Activated CD4-positive, alpha-beta T cell treated with anti-CD3 and anti-CD28 coated beads, Interleukin-2, amount 10 ng/mL, durations not matched to agents 24 days and 14 days (primary cell): ENCODE measurements at regions not wholly inside any gene's neighbourhood (a gene's known extent, or its start where the extent isn't known, plus 50 kb on each side); places are given as distances from the start of the nearest gene placed in this dataset.
"Not testable (repeated sequence)": the region's sequence is repeated elsewhere in the genome, so short reads cannot be mapped to it uniquely, and the experiment has no call there.

Experiments used
- DNase-seq: peaks from one replicate; pipeline ENCODE4 v3.0.0; 2022
- H3K27ac Mint-ChIP-seq: one replicate; pipeline ENCODE4 v1.8.0; 2022; ENCODE audit warnings: mild to moderate bottlenecking, mixed read lengths
- H3K27me3 Mint-ChIP-seq: one replicate; pipeline ENCODE4 v1.8.0; 2022; ENCODE audit warnings: mixed read lengths
- H3K36me3 Mint-ChIP-seq: one replicate; pipeline ENCODE4 v1.8.0; 2022; ENCODE audit warnings: low read depth, mild to moderate bottlenecking, mixed read lengths
- H3K4me1 Mint-ChIP-seq: one replicate; pipeline ENCODE4 v1.8.0; 2021; ENCODE audit warnings: mixed read lengths
- H3K4me3 Mint-ChIP-seq: one replicate; pipeline ENCODE4 v1.8.0; 2022; ENCODE audit warnings: mild to moderate bottlenecking, moderate library complexity, mixed read lengths
- H3K9me3 Mint-ChIP-seq: one replicate; pipeline ENCODE4 v1.8.0; 2021; ENCODE audit warnings: mixed read lengths
- intact Hi-C: fragments of 100-400 bp; cut with micrococcal nuclease; formaldehyde crosslinking; loops from one replicate; pipeline ENCODE4 v1.15.1; 2023

DNA sequence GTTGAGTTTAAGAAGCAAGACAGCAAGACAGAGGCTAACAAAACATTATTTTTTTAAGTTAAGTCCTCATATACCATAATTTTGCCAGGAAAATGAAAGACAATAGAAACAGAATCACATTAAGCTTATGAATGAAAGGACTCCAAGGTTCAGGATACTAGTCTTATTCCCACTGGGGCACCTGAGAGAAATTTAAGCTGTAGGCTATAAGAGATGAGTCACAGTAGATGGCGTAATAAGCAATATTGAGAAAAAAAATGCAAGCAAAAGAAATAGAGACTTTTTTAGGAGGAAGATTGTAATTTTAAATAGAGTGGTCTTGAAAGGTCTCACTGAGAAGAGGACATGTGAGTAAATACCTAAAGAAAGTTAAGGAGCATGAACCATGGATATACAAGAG lies 57.1 kb upstream of the KIF2B start:
- Mint-ChIP-seq H3K9me3 (peaks cover 9% of the 10 kb centered on the region), H3K4me3 (no peak overlapping the region), H3K36me3 (no peaks in the 10 kb centered on the region), H3K27ac (no peak overlapping the region), H3K4me1 (no peaks in the 10 kb centered on the region), H3K27me3 (no peaks in the 10 kb centered on the region)
- no peak for DNase-seq
- intact Hi-C loops: no loop called here

DNA sequence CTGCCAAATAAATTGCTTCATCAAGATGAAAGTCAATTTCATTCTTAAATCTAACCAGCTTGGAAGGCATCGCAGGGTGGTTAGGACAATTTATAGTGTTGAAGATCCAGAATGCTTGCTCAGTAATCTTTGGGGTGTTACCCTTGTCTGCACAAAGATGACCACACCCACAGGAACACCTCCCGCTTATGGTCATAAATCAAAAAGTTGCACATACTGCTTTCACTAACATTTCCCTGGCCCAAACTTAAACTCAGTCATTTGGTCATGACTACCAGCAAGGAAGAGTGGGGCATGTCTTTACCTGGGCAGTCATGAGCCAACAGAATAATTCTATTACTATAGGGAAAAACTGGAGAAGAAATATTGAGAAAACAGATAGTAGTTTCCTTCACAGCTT lies 57.6 kb upstream of the KIF2B start:
- Mint-ChIP-seq H3K4me3 (no peak overlapping the region), H3K9me3 (peaks cover 9% of the 10 kb centered on the region), H3K27ac (no peak overlapping the region), H3K27me3 (no peaks in the 10 kb centered on the region), H3K36me3 (no peaks in the 10 kb centered on the region), H3K4me1 (no peaks in the 10 kb centered on the region)
- DNase-seq: no peak
- intact Hi-C loops: no loop called here

- Mint-ChIP-seq H3K27ac (no peak overlapping the region), H3K9me3 (no peaks in the 10 kb centered on the region), H3K36me3 (no peaks in the 10 kb centered on the region), H3K27me3 (no peaks in the 10 kb centered on the region), H3K4me1 (no peaks in the 10 kb centered on the region), H3K4me3 (no peak overlapping the region)
- intact Hi-C loops: no loop called here
- DNase-seq: no peak
Measured at GRCh38 chr17:53757559-53757958, 65.2 kb upstream of the KIF2B start.

GRCh38 chr17:53757116-53757515 lies 65.6 kb upstream of the KIF2B start:
- H3K4me3 Mint-ChIP-seq, intact Hi-C loops, H3K27ac Mint-ChIP-seq, H3K4me1 Mint-ChIP-seq, DNase-seq, H3K36me3 Mint-ChIP-seq, H3K27me3 Mint-ChIP-seq, H3K9me3 Mint-ChIP-seq: not testable (repeated sequence)

DNA sequence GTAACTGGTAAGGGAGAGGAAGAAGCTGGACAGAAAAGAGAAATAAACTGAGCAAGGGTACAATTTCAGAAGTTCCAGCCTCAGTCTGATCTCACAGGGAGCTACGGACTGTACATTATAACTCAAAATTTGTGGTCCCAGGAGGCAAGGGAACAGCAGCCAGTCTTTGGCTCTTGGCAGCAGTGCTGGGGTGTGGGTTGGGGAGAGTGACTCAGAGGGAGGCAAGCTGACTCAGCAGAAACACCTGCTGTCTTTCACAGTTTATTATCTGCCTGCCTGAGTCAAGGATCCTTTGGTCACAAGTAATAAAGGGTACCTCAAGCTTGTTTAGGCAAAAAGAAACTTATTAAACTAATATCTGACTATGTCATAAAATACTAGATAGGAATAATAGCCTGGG lies 73.5 kb upstream of the KIF2B start:
- Mint-ChIP-seq H3K27me3 (no peaks in the 10 kb centered on the region), H3K4me1 (no peaks in the 10 kb centered on the region), H3K9me3 (no peaks in the 10 kb centered on the region), H3K36me3 (no peaks in the 10 kb centered on the region), H3K27ac (no peak overlapping the region), H3K4me3 (no peak overlapping the region)
- DNase-seq: no peak
- intact Hi-C loops: no loop called here

DNA sequence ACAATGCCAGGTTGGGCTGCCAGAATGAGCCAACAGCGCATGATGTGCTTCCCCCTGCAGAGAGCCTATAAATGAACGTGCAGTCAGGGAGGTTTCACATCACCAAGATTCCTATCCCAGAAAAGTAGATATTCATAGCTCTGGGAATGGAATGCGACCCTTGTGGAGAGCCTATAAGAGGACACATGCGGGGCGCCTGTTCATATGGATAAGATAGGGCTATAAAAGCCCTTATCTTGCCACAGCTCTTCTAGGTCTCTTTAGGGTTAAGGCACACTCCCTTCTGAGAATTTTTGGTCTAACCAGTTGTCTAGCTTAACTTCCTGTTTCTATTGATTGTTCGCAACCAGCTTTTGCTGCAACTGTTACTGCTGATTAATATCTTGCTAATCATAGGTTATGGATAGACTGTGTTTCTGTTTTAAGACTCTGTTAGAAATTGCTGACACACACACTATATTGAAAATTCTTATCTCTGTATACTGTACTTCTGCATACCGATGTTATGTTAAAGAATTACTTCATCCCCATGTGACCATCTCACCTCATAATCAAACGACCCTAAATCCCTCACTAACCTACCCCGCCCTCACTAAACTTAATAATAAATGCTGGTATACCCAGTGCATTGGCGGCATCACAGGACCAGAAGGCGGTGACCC lies 74.4 kb upstream of the KIF2B start:
- intact Hi-C loops, H3K36me3 Mint-ChIP-seq, H3K4me3 Mint-ChIP-seq, H3K4me1 Mint-ChIP-seq, H3K9me3 Mint-ChIP-seq, H3K27ac Mint-ChIP-seq, H3K27me3 Mint-ChIP-seq, DNase-seq: not testable (repeated sequence)

- H3K27ac Mint-ChIP-seq: no peak overlapping the region
- intact Hi-C loops: no loop called here
- H3K36me3 Mint-ChIP-seq: no peaks in the 10 kb centered on the region
- H3K27me3 Mint-ChIP-seq: no peaks in the 10 kb centered on the region
- peaks cover 11% of the 10 kb centered on the region for H3K9me3 Mint-ChIP-seq
- H3K4me1 Mint-ChIP-seq: no peaks in the 10 kb centered on the region
- no peak for DNase-seq
- H3K4me3 Mint-ChIP-seq: no peak overlapping the region
Measured at GRCh38 chr17:53740312-53740711, 82.4 kb upstream of the KIF2B start.

- Mint-ChIP-seq H3K9me3 (peaks cover 11% of the 10 kb centered on the region), H3K27ac (no peak overlapping the region)
- intact Hi-C loops: no loop called here
Measured at GRCh38 chr17:53736516-53737240, 86.0 kb upstream of the KIF2B start.

GRCh38 chr17:53724726-53725125 lies 98.0 kb upstream of the KIF2B start:
- no peaks in the 10 kb centered on the region for H3K36me3 Mint-ChIP-seq
- DNase-seq: no peak
- no peaks in the 10 kb centered on the region for H3K4me1 Mint-ChIP-seq
- peaks cover 6% of the 10 kb centered on the region for H3K9me3 Mint-ChIP-seq
- H3K4me3 Mint-ChIP-seq: no peak overlapping the region
- H3K27me3 Mint-ChIP-seq: no peaks in the 10 kb centered on the region
- intact Hi-C loops: no loop called here
- no peak overlapping the region for H3K27ac Mint-ChIP-seq

More at GRCh38 chr17:53736516-53737240, 86.0 kb upstream of the KIF2B start:
- no peak for DNase-seq
- Mint-ChIP-seq H3K4me3 (no peak overlapping the region), H3K36me3 (no peaks in the 10 kb centered on the region), H3K27me3 (no peaks in the 10 kb centered on the region), H3K4me1 (no peaks in the 10 kb centered on the region)

- Mint-ChIP-seq H3K9me3 (peaks cover 2% of the 10 kb centered on the region), H3K27me3 (no peaks in the 10 kb centered on the region), H3K4me1 (no peaks in the 10 kb centered on the region), H3K4me3 (no peak overlapping the region), H3K36me3 (no peaks in the 10 kb centered on the region), H3K27ac (no peak overlapping the region)
- no peak for DNase-seq
- intact Hi-C loops: no loop called here
Measured at GRCh38 chr17:53722407-53722806, 100.3 kb upstream of the KIF2B start.

- no peaks in the 10 kb centered on the region for H3K27me3 Mint-ChIP-seq
Measured at GRCh38 chr17:53721101-53721500, 101.6 kb upstream of the KIF2B start.

GRCh38 chr17:53719229-53719628 lies 103.5 kb upstream of the KIF2B start:
- H3K4me3 Mint-ChIP-seq: no peak overlapping the region
- H3K4me1 Mint-ChIP-seq: no peaks in the 10 kb centered on the region
- H3K9me3 Mint-ChIP-seq: peaks cover 3% of the 10 kb centered on the region
- H3K27me3 Mint-ChIP-seq: no peaks in the 10 kb centered on the region
- intact Hi-C loops: no loop called here
- H3K36me3 Mint-ChIP-seq: no peaks in the 10 kb centered on the region
- no peak overlapping the region for H3K27ac Mint-ChIP-seq
- no peak for DNase-seq

More at GRCh38 chr17:53721101-53721500, 101.6 kb upstream of the KIF2B start:
- no peaks in the 10 kb centered on the region for H3K4me1 Mint-ChIP-seq
- no peak overlapping the region for H3K27ac Mint-ChIP-seq
- H3K36me3 Mint-ChIP-seq: no peaks in the 10 kb centered on the region
- H3K9me3 Mint-ChIP-seq: peaks cover 3% of the 10 kb centered on the region
- H3K4me3 Mint-ChIP-seq: no peak overlapping the region
- DNase-seq: no peak
- intact Hi-C loops: no loop called here

GRCh38 chr17:53707566-53707965 lies 115.2 kb upstream of the KIF2B start:
- intact Hi-C loops: no loop called here
- Mint-ChIP-seq H3K9me3 (peaks cover 11% of the 10 kb centered on the region), H3K4me3 (no peak overlapping the region), H3K36me3 (no peaks in the 10 kb centered on the region), H3K27ac (no peak overlapping the region), H3K27me3 (no peaks in the 10 kb centered on the region), H3K4me1 (no peaks in the 10 kb centered on the region)
- DNase-seq: no peak

GRCh38 chr17:53696286-53696685 lies 126.4 kb upstream of the KIF2B start:
- Mint-ChIP-seq H3K27me3 (no peaks in the 10 kb centered on the region), H3K27ac (no peak overlapping the region), H3K36me3 (no peaks in the 10 kb centered on the region), H3K9me3 (peaks cover 6% of the 10 kb centered on the region), H3K4me3 (no peak overlapping the region), H3K4me1 (no peaks in the 10 kb centered on the region)
- intact Hi-C loops: no loop called here
- no peak for DNase-seq

DNA sequence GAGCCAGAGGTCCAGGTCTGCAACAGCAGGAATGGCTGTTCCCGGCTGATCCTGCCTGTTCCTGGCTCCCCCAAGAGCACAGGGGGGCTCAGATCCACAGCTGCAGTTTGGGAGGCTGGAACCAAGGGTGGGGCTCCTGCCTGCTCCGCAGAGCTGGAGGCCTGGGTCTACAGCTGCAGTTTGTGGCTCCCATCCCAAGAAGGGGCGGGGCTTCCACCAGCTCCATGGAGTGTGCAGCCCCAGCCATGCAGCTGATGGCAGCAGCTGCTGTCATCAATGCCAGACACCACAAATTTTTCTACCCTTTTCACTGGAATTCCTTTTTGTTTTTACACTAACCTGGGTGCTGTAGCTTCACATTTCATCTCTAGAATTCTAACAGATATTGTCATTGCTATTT lies 135.4 kb upstream of the KIF2B start:
- no peaks in the 10 kb centered on the region for H3K36me3 Mint-ChIP-seq
- intact Hi-C loops: no loop called here

More for the DNA sequence above, 135.4 kb upstream of the KIF2B start:
- Mint-ChIP-seq H3K4me3 (no peak overlapping the region), H3K4me1 (no peaks in the 10 kb centered on the region), H3K9me3 (peaks cover 4% of the 10 kb centered on the region), H3K27ac (no peak overlapping the region), H3K27me3 (no peaks in the 10 kb centered on the region)
- DNase-seq: no peak
